ENCODE measurements at regions not wholly inside any gene's neighbourhood (a gene's known extent, or its start where the extent isn't known, plus 50 kb on each side); places are given as distances from the start of the nearest gene placed in this dataset.
A peak's percentile ranks its signal among the peaks of the same experiment; 100 is the strongest.

- H3K4me2 ChIP-seq = no peak overlapping the region
- H3K9me2 ChIP-seq (ENCODE audit: insufficient read depth) = peaks cover 9% of the 10 kb centered on the region; the same call in 1 of the 2 replicates
- no peaks in the 10 kb centered on the region for H4K20me1 ChIP-seq (replicated peaks; ENCODE audit: insufficient read depth)
- no peak overlapping the region for H3K4me3 ChIP-seq
- H3K4me3 Mint-ChIP-seq = no peak overlapping the region
- no peaks in the 10 kb centered on the region for H3K27me3 Mint-ChIP-seq (ENCODE audit: insufficient read depth, low read depth, poor library complexity)
- H3F3A ChIP-seq (replicated peaks; ENCODE audit: low read depth) = no peaks in the 10 kb centered on the region
- peaks cover 21% of the 10 kb centered on the region for H3K9me3 Mint-ChIP-seq
- DNase-seq (ENCODE audit: low spot score) (no peak), ATAC-seq (no peak)
- no peak for TF ChIP-seq ZNF462 (CRISPR knock-in tag; IDR thresholded peaks at IDR 0.05)
- no peak for TF ChIP-seq ZNF331 (CRISPR knock-in tag; IDR thresholded peaks at IDR 0.05; ENCODE audit: low read depth)
- TF ChIP-seq CTCF (conservative IDR thresholded peaks at IDR 0.05; ENCODE audit: low read depth in 2 of 2) = peak; percentile 22 to 38
- no peaks in the 10 kb centered on the region for H3K4me1 Mint-ChIP-seq
- H3K27me3 ChIP-seq (ENCODE audit: insufficient read depth) = no peaks in the 10 kb centered on the region
- no peak overlapping the region for H3K27ac ChIP-seq (ENCODE audit: low read depth)
- H2AFZ ChIP-seq = no peak overlapping the region
- H3K4me1 ChIP-seq (ENCODE audit: insufficient read depth) = no peaks in the 10 kb centered on the region
- no peaks in the 10 kb centered on the region for H3K36me3 ChIP-seq (ENCODE audit: insufficient read depth)
- H3K79me2 ChIP-seq (replicated peaks; ENCODE audit: insufficient read depth) = no peaks in the 10 kb centered on the region
- no peak overlapping the region for H3K27ac Mint-ChIP-seq
- H3K36me3 Mint-ChIP-seq (ENCODE audit: low read depth) = peaks cover 21% of the 10 kb centered on the region
These were observed 133.5 kb upstream of the DTNA start for GRCh38 chr18:34576622-34577021.

- H3K36me3 Mint-ChIP-seq (ENCODE audit: low read depth) = peaks cover 29% of the 10 kb centered on the region
- Histone ChIP-seq H3K27ac (ENCODE audit: low read depth) (peak overlapping the region; percentile 33; the same call in 1 of the 2 replicates), H3K79me2 (replicated peaks; ENCODE audit: insufficient read depth) (no peaks in the 10 kb centered on the region), H3K4me3 (no peak overlapping the region), H3K4me2 (0 out of 2 replicates have a peak overlapping the region, but pooled peaks have one; percentile 12), H2AFZ (no peak overlapping the region), H3K4me1 (ENCODE audit: insufficient read depth) (peaks cover 10% of the 10 kb centered on the region), H3K27me3 (ENCODE audit: insufficient read depth) (no peaks in the 10 kb centered on the region), H3K9me2 (ENCODE audit: insufficient read depth) (no peaks in the 10 kb centered on the region), H4K20me1 (replicated peaks; ENCODE audit: insufficient read depth) (no peaks in the 10 kb centered on the region), H3K36me3 (ENCODE audit: insufficient read depth) (no peaks in the 10 kb centered on the region), H3F3A (replicated peaks; ENCODE audit: low read depth) (no peaks in the 10 kb centered on the region)
- peaks cover 5% of the 10 kb centered on the region for H3K4me1 Mint-ChIP-seq
- peaks cover 19% of the 10 kb centered on the region for H3K9me3 Mint-ChIP-seq
- DNase-seq (ENCODE audit: low spot score) = peak; percentile 62
- TF ChIP-seq NANOG (IDR thresholded peaks at IDR 0.05; ENCODE audit: borderline replicate concordance) = no peak
- peak; percentile 40 to 44 for TF ChIP-seq CTCF (conservative IDR thresholded peaks at IDR 0.05; ENCODE audit: low read depth in 2 of 2)
- TF ChIP-seq ZNF114 (CRISPR knock-in tag; IDR thresholded peaks at IDR 0.05) = no peak
- no peak overlapping the region for H3K27ac Mint-ChIP-seq
- no peak overlapping the region for H3K4me3 Mint-ChIP-seq
- peak; percentile 78 for ATAC-seq
- no peaks in the 10 kb centered on the region for H3K27me3 Mint-ChIP-seq (ENCODE audit: insufficient read depth, low read depth, poor library complexity)
These were observed 126.2 kb upstream of the DTNA start for GRCh38 chr18:34583895-34584294.

Measured in GM23338 (cell line).